ENCODE measurements at regions not wholly inside any gene's neighbourhood (a gene's known extent, or its start where the extent isn't known, plus 50 kb on each side); places are given as distances from the start of the nearest gene placed in this dataset.

DNA sequence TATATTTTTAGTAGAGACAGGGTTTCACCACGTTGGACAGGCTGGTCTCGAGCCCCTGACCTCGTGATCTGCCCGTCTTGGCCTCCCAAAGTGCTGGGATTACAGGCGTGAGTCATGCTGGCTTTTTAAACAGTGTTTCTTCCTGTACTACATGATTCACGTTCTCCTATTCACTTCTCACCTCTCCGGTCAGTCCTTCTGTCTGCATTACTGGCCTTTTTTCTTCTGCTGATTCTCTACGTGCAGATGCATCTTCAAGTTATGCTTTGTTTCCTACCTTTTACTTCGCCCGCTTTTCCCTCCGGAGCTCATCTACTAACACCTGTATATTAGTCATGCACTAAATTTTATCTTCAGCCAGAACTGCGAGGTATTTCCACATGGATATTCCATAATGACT lies 296.2 kb upstream of the FLRT2 start:
- DNase-seq: no peak

DNA sequence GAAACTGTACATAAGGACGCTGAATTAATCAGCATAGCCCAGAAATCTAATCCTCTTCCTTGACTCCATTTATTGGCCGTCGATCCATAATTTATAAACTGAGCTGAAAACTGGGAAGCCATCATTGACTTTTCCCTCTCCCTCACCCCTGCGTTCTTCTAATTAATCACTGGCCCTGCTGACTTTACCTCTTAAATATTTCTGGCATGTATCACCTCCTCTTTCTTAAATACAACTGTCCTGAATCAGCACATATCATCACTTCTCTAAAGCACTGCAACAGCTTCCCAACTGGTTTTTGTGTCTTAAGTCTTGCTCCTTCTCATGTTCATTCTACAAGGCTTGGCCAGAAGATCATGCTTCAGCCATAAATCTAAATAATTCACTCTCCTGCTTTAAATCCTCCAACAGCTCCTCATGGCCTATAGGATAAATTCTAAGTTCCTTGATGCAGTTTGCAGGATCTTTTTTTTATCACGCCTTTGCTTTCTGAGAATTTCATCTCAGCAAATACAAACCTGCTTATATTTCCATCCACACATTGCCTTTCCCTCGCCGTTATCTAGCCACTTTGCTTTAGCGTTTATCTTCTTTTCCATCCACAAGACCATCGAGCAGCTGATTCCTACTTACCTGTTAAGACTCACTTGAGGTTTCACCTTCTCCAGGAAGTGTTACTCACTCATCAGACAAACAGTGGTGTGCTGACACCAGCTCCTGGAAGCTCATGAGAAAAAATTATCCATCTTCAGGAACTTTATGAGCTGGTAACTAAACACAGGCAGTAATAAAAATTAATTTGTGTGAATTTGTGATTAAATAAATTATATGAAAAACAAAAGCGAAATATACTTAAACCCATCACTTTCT lies 295.6 kb upstream of the FLRT2 start:
- DNase-seq: no peak

DNA sequence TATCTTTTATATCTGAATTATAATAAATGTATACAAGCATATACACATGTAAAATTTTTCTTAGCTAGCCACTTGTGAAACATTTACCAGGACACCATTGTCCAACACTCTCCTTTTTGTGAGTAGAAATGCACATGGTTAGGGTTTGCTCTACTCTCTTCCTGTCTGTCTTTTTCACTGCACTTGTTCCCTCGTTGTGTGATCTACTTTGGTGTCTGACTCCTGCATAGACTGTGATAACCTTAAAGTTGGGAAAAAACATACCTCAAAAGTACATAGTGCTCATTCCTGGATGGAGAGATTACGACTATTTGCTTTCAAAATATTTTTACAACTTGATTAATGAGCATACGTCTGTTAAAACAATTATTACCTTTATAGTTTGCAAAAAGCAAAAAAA lies 294.1 kb upstream of the FLRT2 start:
- no peak for DNase-seq

GRCh38 chr14:85236296-85236695 lies 293.6 kb upstream of the FLRT2 start:
- DNase-seq: no peak

GRCh38 chr14:85239791-85240190 lies 290.2 kb upstream of the FLRT2 start:
- no peak for DNase-seq

DNA sequence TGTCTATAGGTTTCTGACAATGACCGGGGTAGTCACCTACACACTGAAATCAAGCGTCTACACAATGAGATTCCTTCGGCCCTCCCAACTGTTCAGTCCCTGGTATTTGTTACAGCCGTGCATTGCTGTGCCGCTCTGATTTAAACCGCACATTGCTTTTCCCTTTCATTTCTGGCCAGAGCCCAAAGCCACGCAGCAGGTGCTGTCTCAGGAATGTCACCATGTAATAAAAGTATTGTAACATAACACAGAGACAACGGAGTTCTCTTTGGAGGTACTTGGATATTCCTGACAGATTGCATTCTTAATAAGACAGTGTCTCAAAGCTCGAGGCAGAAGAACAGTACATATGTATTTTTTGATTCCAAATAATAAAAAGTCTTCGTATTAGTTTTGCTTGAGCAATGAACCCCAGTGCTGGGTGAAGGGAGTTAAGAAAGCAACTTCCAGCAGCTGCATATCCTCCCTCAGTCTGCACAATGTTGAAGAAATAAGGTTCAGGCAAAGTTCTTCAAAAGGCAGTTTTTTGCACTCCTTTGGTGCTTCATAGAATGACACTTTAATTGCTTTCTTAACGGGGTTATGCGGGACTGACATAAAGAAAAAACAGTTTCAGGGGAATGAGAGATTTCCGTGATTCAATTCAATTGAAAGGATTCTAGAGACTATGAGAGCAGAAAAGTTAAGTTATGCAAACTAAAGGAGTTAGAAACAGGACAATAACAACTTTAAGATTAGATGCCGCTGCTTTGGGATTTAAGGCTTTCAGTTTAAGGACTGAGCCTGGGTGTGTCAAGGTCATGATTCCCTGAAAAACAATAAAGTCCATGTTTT lies 288.7 kb upstream of the FLRT2 start:
- peak; percentile 41 for DNase-seq

DNA sequence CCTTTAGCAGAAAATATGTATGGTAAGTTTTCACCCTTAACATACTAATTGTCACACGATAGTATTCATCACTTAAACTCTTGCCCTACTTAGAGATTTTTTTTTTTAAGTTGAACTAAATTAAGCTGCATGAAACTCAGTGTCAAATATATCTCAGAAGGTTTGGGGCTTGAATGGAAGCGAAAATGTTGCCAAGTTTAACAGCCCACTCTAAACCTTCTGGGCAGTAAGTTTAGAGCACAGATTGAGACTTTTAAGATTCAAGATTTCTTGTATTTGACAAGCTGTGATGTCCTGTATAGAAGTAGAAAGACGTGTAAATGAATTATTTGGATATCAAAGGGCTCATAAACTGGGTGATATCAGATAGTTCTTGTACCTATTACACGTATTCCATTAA lies 287.3 kb upstream of the FLRT2 start:
- DNase-seq: no peak

- DNase-seq: no peak
Measured at GRCh38 chr14:85243321-85243720, 286.6 kb upstream of the FLRT2 start.

DNA sequence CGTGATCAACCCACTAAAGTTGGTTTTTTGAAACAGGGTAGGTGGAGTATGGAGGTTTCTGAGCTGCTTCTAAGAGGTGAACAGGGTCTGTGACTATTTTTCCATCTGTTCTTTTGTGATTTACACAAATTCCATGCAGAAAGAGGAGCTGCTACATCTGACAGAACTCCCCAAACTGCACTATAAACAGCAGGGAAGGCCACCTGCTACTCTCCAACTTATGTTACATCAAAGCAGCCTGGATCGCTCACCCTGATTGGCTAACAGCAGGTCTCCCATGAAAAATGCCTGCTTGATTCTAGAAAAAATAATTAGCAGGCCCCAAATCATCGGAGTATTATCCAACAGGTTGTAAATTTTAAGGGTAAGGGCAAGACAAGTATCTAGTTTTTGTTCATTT lies 282.9 kb upstream of the FLRT2 start:
- peak; percentile 93 for DNase-seq

- DNase-seq: no peak
Measured at GRCh38 chr14:85248881-85249635, 280.9 kb upstream of the FLRT2 start.

GRCh38 chr14:85250414-85251189 lies 279.3 kb upstream of the FLRT2 start:
- no peak for DNase-seq

DNA sequence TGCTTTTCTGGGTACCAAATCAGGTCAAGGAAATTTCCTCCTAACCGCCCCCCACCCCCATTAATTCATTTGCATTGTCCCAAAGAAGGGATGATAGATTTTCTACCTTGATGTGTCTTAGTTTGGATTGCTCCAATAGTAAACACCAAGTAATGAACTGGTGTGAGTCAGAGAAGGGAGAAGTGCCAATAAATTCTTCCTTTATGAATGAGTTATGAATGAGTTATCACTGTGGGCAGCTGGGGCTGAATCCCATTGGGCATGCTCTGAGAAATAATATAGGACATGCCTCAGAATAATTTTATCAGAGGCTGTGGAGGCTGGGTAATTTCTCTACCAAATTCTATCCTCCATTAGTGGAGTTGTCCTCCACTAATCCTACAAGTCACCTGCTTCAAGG lies 277.9 kb upstream of the FLRT2 start:
- no peak for DNase-seq

- no peak for DNase-seq
Measured at GRCh38 chr14:85254711-85255110, 275.2 kb upstream of the FLRT2 start.

GRCh38 chr14:85257287-85257686 lies 272.7 kb upstream of the FLRT2 start:
- DNase-seq: no peak

GRCh38 chr14:85263916-85264675 lies 265.8 kb upstream of the FLRT2 start:
- DNase-seq: no peak

GRCh38 chr14:85273099-85273677 lies 256.8 kb upstream of the FLRT2 start:
- DNase-seq: no peak

- DNase-seq: no peak
Measured at GRCh38 chr14:85273952-85274351, 256.0 kb upstream of the FLRT2 start.

DNA sequence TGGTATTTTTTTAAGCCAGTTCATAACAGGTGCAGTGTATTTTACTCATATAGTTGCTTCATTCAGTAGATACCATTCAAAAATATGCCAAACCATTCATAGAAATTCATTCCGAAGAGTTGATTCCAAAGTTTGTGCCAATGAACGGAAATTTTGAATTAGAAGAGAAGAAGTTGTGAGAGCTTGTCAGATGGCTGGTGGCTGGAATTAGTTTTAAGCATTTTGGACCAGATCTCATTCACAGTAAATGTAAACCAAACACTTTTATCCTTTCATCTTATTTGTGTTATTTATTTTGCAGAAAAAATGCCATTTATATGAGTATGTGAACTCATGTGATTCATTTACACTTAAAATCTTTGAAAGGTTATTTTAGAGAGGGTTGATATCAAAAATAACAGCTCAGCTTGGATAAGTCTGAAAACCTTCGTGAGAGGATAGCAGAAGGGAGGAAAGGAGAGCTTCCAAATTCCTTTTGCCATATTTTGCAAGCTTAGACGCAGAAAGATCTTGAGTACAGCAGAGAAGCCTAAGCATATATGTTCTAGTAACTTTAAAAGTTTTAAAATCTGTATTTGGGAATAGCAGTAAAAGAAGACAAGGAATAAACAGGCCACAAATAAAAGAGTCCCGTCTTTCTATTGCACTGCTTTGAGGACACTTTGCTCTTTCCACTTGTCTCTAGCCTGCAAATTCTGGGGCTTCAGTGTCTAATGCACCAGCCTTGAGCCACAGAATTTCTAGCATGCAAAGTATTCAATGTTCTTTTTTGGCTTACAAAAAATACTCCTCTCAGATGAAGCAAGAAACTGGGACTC lies 253.6 kb upstream of the FLRT2 start:
- no peak for DNase-seq

GRCh38 chr14:85276979-85277228 lies 253.0 kb upstream of the FLRT2 start:
- no peak for DNase-seq

GRCh38 chr14:85279407-85279806 lies 250.5 kb upstream of the FLRT2 start:
- no peak for DNase-seq

- no peak for DNase-seq
Measured at GRCh38 chr14:85280074-85280473, 249.9 kb upstream of the FLRT2 start.
